ENCODE measurements at regions not wholly inside any gene's neighbourhood (a gene's known extent, or its start where the extent isn't known, plus 50 kb on each side); places are given as distances from the start of the nearest gene placed in this dataset.

- TF ChIP-seq CSDC2 (CRISPR knock-in tag; IDR thresholded peaks at IDR 0.05), result no peak
- TF ChIP-seq PATZ1 (CRISPR knock-in tag; IDR thresholded peaks at IDR 0.05; ENCODE audit: borderline replicate concordance), result no peak
- TF ChIP-seq, protein P1, sequence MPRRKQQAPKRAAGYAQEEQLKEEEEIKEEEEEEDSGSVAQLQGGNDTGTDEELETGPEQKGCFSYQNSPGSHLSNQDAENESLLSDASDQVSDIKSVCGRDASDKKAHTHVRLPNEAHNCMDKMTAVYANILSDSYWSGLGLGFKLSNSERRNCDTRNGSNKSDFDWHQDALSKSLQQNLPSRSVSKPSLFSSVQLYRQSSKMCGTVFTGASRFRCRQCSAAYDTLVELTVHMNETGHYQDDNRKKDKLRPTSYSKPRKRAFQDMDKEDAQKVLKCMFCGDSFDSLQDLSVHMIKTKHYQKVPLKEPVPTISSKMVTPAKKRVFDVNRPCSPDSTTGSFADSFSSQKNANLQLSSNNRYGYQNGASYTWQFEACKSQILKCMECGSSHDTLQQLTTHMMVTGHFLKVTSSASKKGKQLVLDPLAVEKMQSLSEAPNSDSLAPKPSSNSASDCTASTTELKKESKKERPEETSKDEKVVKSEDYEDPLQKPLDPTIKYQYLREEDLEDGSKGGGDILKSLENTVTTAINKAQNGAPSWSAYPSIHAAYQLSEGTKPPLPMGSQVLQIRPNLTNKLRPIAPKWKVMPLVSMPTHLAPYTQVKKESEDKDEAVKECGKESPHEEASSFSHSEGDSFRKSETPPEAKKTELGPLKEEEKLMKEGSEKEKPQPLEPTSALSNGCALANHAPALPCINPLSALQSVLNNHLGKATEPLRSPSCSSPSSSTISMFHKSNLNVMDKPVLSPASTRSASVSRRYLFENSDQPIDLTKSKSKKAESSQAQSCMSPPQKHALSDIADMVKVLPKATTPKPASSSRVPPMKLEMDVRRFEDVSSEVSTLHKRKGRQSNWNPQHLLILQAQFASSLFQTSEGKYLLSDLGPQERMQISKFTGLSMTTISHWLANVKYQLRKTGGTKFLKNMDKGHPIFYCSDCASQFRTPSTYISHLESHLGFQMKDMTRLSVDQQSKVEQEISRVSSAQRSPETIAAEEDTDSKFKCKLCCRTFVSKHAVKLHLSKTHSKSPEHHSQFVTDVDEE (CRISPR knock-in tag; IDR thresholded peaks at IDR 0.05), result no peak
- TF ChIP-seq ARNTL (CRISPR knock-in tag; IDR thresholded peaks at IDR 0.05; ENCODE audit: borderline replicate concordance, low read depth), result no peak
- no peak for TF ChIP-seq ZNF565 (CRISPR knock-in tag; conservative IDR thresholded peaks at IDR 0.05; ENCODE audit: low read depth)
- no peak for TF ChIP-seq TOX (CRISPR knock-in tag; IDR thresholded peaks at IDR 0.05; ENCODE audit: borderline replicate concordance)
- TF ChIP-seq PPARA (CRISPR knock-in tag; IDR thresholded peaks at IDR 0.05; ENCODE audit: borderline replicate concordance), result no peak
- TF ChIP-seq, protein P2, sequence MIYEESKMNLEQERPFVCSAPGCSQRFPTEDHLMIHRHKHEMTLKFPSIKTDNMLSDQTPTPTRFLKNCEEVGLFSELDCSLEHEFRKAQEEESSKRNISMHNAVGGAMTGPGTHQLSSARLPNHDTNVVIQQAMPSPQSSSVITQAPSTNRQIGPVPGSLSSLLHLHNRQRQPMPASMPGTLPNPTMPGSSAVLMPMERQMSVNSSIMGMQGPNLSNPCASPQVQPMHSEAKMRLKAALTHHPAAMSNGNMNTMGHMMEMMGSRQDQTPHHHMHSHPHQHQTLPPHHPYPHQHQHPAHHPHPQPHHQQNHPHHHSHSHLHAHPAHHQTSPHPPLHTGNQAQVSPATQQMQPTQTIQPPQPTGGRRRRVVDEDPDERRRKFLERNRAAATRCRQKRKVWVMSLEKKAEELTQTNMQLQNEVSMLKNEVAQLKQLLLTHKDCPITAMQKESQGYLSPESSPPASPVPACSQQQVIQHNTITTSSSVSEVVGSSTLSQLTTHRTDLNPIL (CRISPR knock-in tag; IDR thresholded peaks at IDR 0.05; ENCODE audit: low read depth), result no peak
- TF ChIP-seq ZNF70 (CRISPR knock-in tag; IDR thresholded peaks at IDR 0.05), result no peak
- TF ChIP-seq GLIS3 (CRISPR knock-in tag; IDR thresholded peaks at IDR 0.05), result no peak
- TF ChIP-seq TCF4 (CRISPR knock-in tag; IDR thresholded peaks at IDR 0.05; ENCODE audit: borderline replicate concordance), result no peak
- no peak for TF ChIP-seq ESRRG (CRISPR knock-in tag; IDR thresholded peaks at IDR 0.05)
- ATAC-seq, result no peak
Observed at GRCh38 chr1:232188318-232188717, 441.6 kb downstream of the SIPA1L2 start.

- no peak for TF ChIP-seq ZNF565 (CRISPR knock-in tag; conservative IDR thresholded peaks at IDR 0.05; ENCODE audit: low read depth)
- TF ChIP-seq ARNTL (CRISPR knock-in tag; IDR thresholded peaks at IDR 0.05; ENCODE audit: borderline replicate concordance, low read depth), result no peak
- no peak for TF ChIP-seq ISL1 (CRISPR knock-in tag; IDR thresholded peaks at IDR 0.05)
- TF ChIP-seq, protein P1 (CRISPR knock-in tag; IDR thresholded peaks at IDR 0.05), result no peak
- peak; percentile 50 for ATAC-seq
Observed at GRCh38 chr1:232186931-232187330, 443.0 kb downstream of the SIPA1L2 start.

DNA sequence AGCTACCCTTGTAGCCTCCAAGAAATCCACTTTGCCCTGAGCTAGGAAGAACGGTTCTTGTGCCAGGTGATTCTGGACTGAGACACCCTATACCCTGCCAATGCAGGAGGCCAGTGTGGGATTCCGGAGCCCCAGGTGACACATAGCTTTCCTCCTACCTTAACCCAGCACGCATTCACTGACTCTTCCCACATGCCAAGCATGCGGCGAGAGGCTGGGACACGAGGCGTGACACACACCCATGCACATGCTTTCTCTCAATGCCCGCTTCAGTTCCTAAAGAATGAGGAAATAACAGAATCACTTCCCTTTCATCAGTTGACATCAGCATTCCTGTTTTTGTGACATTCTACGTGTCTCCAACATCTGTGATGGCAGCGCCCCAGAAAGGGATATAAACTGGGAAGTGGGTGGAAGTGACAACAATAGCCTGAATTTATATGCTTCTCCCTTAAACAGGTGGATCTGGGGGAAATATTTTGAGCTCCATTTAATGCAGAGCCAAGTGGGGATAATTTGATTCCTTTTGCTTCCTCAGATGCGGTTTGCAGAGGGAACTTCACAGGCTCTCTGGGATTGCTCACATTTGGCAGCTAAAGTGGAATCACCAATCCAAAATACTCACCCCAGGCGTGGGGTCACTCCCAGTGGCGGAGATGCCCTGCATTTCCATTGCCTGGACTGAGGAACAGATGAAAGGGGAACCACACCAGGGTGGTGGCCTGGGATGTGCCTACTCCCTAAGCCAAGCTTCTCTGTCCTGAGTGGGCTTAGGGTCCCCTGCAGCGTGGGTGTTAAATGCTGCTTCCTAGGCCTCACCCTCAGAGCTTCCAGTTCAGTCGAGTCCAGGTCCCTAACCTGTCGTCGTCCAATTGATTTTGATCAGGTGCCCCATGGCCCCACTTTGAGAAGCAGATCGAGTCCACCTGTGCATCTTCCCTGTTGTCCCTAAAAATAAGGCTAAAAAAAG lies 445.1 kb downstream of the SIPA1L2 start:
- no peak for ATAC-seq
- TF ChIP-seq ISL1 (CRISPR knock-in tag; IDR thresholded peaks at IDR 0.05) (no peak), OSR1 (CRISPR knock-in tag; IDR thresholded peaks at IDR 0.05) (no peak), CSRNP3 (CRISPR knock-in tag; IDR thresholded peaks at IDR 0.05) (no peak), CSDC2 (CRISPR knock-in tag; IDR thresholded peaks at IDR 0.05) (no peak)
- TF ChIP-seq, protein P3, sequence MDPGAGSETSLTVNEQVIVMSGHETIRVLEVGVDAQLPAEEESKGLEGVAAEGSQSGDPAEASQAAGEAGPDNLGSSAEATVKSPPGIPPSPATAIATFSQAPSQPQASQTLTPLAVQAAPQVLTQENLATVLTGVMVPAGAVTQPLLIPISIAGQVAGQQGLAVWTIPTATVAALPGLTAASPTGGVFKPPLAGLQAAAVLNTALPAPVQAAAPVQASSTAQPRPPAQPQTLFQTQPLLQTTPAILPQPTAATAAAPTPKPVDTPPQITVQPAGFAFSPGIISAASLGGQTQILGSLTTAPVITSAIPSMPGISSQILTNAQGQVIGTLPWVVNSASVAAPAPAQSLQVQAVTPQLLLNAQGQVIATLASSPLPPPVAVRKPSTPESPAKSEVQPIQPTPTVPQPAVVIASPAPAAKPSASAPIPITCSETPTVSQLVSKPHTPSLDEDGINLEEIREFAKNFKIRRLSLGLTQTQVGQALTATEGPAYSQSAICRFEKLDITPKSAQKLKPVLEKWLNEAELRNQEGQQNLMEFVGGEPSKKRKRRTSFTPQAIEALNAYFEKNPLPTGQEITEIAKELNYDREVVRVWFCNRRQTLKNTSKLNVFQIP (CRISPR knock-in tag; IDR thresholded peaks at IDR 0.05; ENCODE audit: borderline replicate concordance, low read depth), result no peak
- TF ChIP-seq, protein P1 (CRISPR knock-in tag; IDR thresholded peaks at IDR 0.05), result no peak
- TF ChIP-seq, protein P2 (CRISPR knock-in tag; IDR thresholded peaks at IDR 0.05; ENCODE audit: low read depth), result no peak
